GM23338 (cell line): ENCODE measurements at regions not wholly inside any gene's neighbourhood (a gene's known extent, or its start where the extent isn't known, plus 50 kb on each side); places are given as distances from the start of the nearest gene placed in this dataset.

Experiments used
- CREB1 ChIP-seq: fragments of 250-450 bp; sonication (Bioruptor Pico); IDR thresholded peaks from 2 replicates; pipeline ENCODE4 v1.5.0; 2020; ENCODE audit warnings: low read depth, mild to moderate bottlenecking, moderate library complexity
- CTCF ChIP-seq, 2 experiments: fragments of 200-600 bp in 1 of 2; sonication (generic) in 1 of 2; conservative IDR thresholded peaks; 2 replicates each; pipeline versions ENCODE4 v1.5.1 to v1.6.1; 2016 to 2017; ENCODE audit warnings: antibody characterized with exemption in 2 of 2, low read depth in 2 of 2, mild to moderate bottlenecking in 2 of 2, moderate library complexity in 1 of 2
- ETS1 ChIP-seq: IDR thresholded peaks from 2 replicates; pipeline ENCODE4 v1.6.1; 2016; ENCODE audit warnings: antibody characterized with exemption
- EZH2 ChIP-seq: fragments of 200-600 bp; sonication (generic); IDR thresholded peaks from one replicate; pipeline ENCODE4 v1.8.0; 2017; ENCODE audit warnings: antibody characterized with exemption, mild to moderate bottlenecking, low read depth; ENCODE audit not compliant: unreplicated experiment
- EZH2phosphoT487 ChIP-seq: fragments of 200-600 bp; sonication (generic); IDR thresholded peaks from one replicate; pipeline ENCODE4 v1.8.1; 2018; ENCODE audit warnings: antibody characterized with exemption; ENCODE audit not compliant: unreplicated experiment
- NANOG ChIP-seq: IDR thresholded peaks from 2 replicates; pipeline ENCODE4 v1.6.1; 2016; ENCODE audit warnings: antibody characterized with exemption, borderline replicate concordance
- POLR2AphosphoS5 ChIP-seq: IDR thresholded peaks from 2 replicates; pipeline ENCODE4 v1.6.1; 2016; ENCODE audit warnings: antibody characterized with exemption, low read depth
- REST ChIP-seq: IDR thresholded peaks from one replicate; pipeline ENCODE4 v1.6.1; 2018; ENCODE audit warnings: antibody characterized with exemption; ENCODE audit not compliant: unreplicated experiment
- STAT1 ChIP-seq: IDR thresholded peaks from one replicate; pipeline ENCODE4 v1.6.1; 2016; ENCODE audit warnings: antibody characterized with exemption; ENCODE audit not compliant: unreplicated experiment
- ZNF462 ChIP-seq: fragments of 250-450 bp; sonication (Bioruptor Pico); IDR thresholded peaks from 2 replicates; pipeline ENCODE4 v1.5.0; 2020; ENCODE audit warnings: mild to moderate bottlenecking, moderate library complexity

- TF ChIP-seq EZH2 (no peak), CTCF (conservative IDR thresholded peaks at IDR 0.05; ENCODE audit: low read depth in 2 of 2) (peak; percentile 47 to 65), EZH2phosphoT487 (no peak), POLR2AphosphoS5 (no peak), STAT1 (no peak), ETS1 (no peak), CREB1 (CRISPR knock-in tag) (no peak), ZNF462 (CRISPR knock-in tag) (no peak), REST (no peak), NANOG (no peak)
These were observed 68.3 kb upstream of the BCAR3 start for GRCh38 chr1:93749894-93750301.
